Neural progenitor cell (in vitro differentiated cells): ENCODE measurements at regions not wholly inside any gene's neighbourhood (a gene's known extent, or its start where the extent isn't known, plus 50 kb on each side); places are given as distances from the start of the nearest gene placed in this dataset.

Experiments used
- DNase-seq: peaks from one replicate; pipeline ENCODE4 v3.0.0-alpha.2; 2016; ENCODE audit warnings: low spot score
- H2AFZ ChIP-seq: fragments of 200-600 bp; sonication (generic); replicated peaks from 2 replicates; pipeline ENCODE4 v1.6.1; 2016; ENCODE audit warnings: antibody characterized with exemption
- H3F3A ChIP-seq: fragments of 200-600 bp; sonication (generic); 2 replicates; pipeline ENCODE4 v1.6.1; 2016; ENCODE audit warnings: antibody characterized with exemption, low read depth
- H3K27ac ChIP-seq: fragments of 200-600 bp; sonication (generic); 2 replicates; pipeline ENCODE4 v1.5.1; 2016; ENCODE audit warnings: mild to moderate bottlenecking
- H3K27me3 ChIP-seq: fragments of 200-600 bp; sonication (generic); 2 replicates; pipeline ENCODE4 v1.6.1; 2016; ENCODE audit warnings: mild to moderate bottlenecking, moderate library complexity
- H3K36me3 ChIP-seq: fragments of 200-600 bp; sonication (generic); 2 replicates; pipeline ENCODE4 v1.5.1; 2016
- H3K4me1 ChIP-seq: fragments of 200-600 bp; sonication (generic); 2 replicates; pipeline ENCODE4 v1.6.1; 2016; ENCODE audit warnings: mixed run types
- H3K4me2 ChIP-seq: fragments of 200-600 bp; sonication (generic); 2 replicates; pipeline ENCODE4 v1.6.1; 2016
- H3K4me3 ChIP-seq: fragments of 200-600 bp; sonication (generic); 2 replicates; pipeline ENCODE4 v1.5.1; 2016
- H3K79me2 ChIP-seq: fragments of 200-600 bp; sonication (generic); 2 replicates; pipeline ENCODE4 v1.6.1; 2016; ENCODE audit warnings: low read depth
- H3K9ac ChIP-seq: fragments of 200-600 bp; sonication (generic); 2 replicates; pipeline ENCODE4 v1.6.1; 2016
- H3K9me3 ChIP-seq: fragments of 200-600 bp; sonication (generic); 2 replicates; pipeline ENCODE4 v1.5.1; 2016; ENCODE audit warnings: low read depth
- H4K20me1 ChIP-seq: fragments of 200-600 bp; sonication (generic); 2 replicates; pipeline ENCODE4 v1.6.1; 2016; ENCODE audit warnings: low read depth
- H3K27ac Mint-ChIP-seq: 3 replicates; pipeline ENCODE4 v1.8.0; 2021; ENCODE audit warnings: mixed read lengths
- H3K27me3 Mint-ChIP-seq: 2 replicates; pipeline ENCODE4 v1.8.0; 2022; ENCODE audit warnings: low read depth, mild to moderate bottlenecking, inconsistent platforms, moderate library complexity, mixed read lengths; ENCODE audit not compliant: insufficient read depth
- H3K36me3 Mint-ChIP-seq: 3 replicates; pipeline ENCODE4 v1.8.0; 2021; ENCODE audit warnings: mixed read lengths
- H3K4me1 Mint-ChIP-seq: 3 replicates; pipeline ENCODE4 v1.8.0; 2021; ENCODE audit warnings: mixed read lengths
- H3K4me3 Mint-ChIP-seq: 3 replicates; pipeline ENCODE4 v1.8.0; 2021; ENCODE audit warnings: mild to moderate bottlenecking, moderate library complexity, mixed read lengths
- H3K9me3 Mint-ChIP-seq: 3 replicates; pipeline ENCODE4 v1.8.0; 2020; ENCODE audit warnings: mixed read lengths
- EZH2 ChIP-seq: fragments of 200-600 bp; sonication (generic); IDR thresholded peaks from 2 replicates; pipeline ENCODE4 v1.6.1; 2017; ENCODE audit warnings: antibody characterized with exemption, mild to moderate bottlenecking, moderate library complexity
- EZH2phosphoT487 ChIP-seq: fragments of 200-600 bp; sonication (generic); IDR thresholded peaks from 2 replicates; pipeline ENCODE4 v1.6.1; 2017; ENCODE audit warnings: antibody characterized with exemption
- TF ChIP-seq, protein P1 (sequence below): fragments of 200-600 bp; sonication (generic); IDR thresholded peaks from 2 replicates; pipeline ENCODE4 v1.5.1; 2017; ENCODE audit warnings: antibody characterized with exemption, mild to moderate bottlenecking

GRCh38 chr2:145315053-145315452 is 795.1 kb upstream of the ZEB2 start:
- Histone ChIP-seq H3K4me3 (no peak overlapping the region), H3K79me2 (no peaks in the 10 kb centered on the region), H2AFZ (peak overlapping the region; percentile 55), H3K9ac (no peak overlapping the region), H3K36me3 (no peaks in the 10 kb centered on the region), H3K27me3 (no peaks in the 10 kb centered on the region), H4K20me1 (no peaks in the 10 kb centered on the region), H3K4me1 (no peaks in the 10 kb centered on the region), H3K9me3 (no peaks in the 10 kb centered on the region), H3F3A (no peaks in the 10 kb centered on the region), H3K4me2 (no peak overlapping the region), H3K27ac (no peak overlapping the region)
- Mint-ChIP-seq H3K9me3 (peaks cover 15% of the 10 kb centered on the region), H3K4me3 (no peak overlapping the region), H3K4me1 (no peaks in the 10 kb centered on the region), H3K27ac (no peak overlapping the region), H3K36me3 (no peaks in the 10 kb centered on the region), H3K27me3 (no peaks in the 10 kb centered on the region)
- DNase-seq, result no peak
- TF ChIP-seq EZH2, result no peak
- no peak for TF ChIP-seq EZH2phosphoT487
- TF ChIP-seq, protein P1, sequence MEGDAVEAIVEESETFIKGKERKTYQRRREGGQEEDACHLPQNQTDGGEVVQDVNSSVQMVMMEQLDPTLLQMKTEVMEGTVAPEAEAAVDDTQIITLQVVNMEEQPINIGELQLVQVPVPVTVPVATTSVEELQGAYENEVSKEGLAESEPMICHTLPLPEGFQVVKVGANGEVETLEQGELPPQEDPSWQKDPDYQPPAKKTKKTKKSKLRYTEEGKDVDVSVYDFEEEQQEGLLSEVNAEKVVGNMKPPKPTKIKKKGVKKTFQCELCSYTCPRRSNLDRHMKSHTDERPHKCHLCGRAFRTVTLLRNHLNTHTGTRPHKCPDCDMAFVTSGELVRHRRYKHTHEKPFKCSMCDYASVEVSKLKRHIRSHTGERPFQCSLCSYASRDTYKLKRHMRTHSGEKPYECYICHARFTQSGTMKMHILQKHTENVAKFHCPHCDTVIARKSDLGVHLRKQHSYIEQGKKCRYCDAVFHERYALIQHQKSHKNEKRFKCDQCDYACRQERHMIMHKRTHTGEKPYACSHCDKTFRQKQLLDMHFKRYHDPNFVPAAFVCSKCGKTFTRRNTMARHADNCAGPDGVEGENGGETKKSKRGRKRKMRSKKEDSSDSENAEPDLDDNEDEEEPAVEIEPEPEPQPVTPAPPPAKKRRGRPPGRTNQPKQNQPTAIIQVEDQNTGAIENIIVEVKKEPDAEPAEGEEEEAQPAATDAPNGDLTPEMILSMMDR, result no peak

- Mint-ChIP-seq H3K9me3 (peaks cover 17% of the 10 kb centered on the region), H3K4me1 (no peaks in the 10 kb centered on the region), H3K27ac (no peak overlapping the region), H3K27me3 (no peaks in the 10 kb centered on the region), H3K4me3 (no peak overlapping the region), H3K36me3 (no peaks in the 10 kb centered on the region)
- Histone ChIP-seq H3K4me2 (no peak overlapping the region), H3F3A (no peaks in the 10 kb centered on the region), H3K27me3 (no peaks in the 10 kb centered on the region), H3K9ac (no peak overlapping the region), H3K79me2 (no peaks in the 10 kb centered on the region), H3K36me3 (no peaks in the 10 kb centered on the region), H4K20me1 (no peaks in the 10 kb centered on the region), H3K9me3 (no peaks in the 10 kb centered on the region), H2AFZ (no peak overlapping the region), H3K4me3 (no peak overlapping the region), H3K4me1 (no peaks in the 10 kb centered on the region), H3K27ac (no peak overlapping the region)
- DNase-seq, result no peak
- TF ChIP-seq EZH2 (no peak), EZH2phosphoT487 (no peak)
- TF ChIP-seq, protein P1, result no peak
Observed at GRCh38 chr2:145314119-145314633, 794.3 kb upstream of the ZEB2 start.

DNA sequence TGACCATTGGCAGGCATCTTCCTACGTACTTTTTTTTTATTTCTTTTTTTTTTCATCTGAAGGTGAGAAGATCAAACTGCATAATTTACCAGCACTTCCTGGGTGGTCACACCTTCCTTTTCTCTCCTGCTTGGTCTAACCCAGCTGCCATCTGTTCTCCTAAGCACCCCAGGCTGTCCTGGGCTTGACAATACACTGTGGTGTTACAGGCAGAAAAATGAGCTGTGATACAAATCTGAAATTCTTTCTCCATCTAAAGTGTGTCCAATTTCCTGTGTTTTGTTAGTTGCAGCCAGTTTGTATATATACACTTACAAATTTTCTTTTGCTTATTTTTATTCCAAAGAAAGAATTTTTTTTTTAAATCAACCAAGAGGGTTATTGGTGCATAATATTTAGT is 786.0 kb upstream of the ZEB2 start:
- TF ChIP-seq EZH2phosphoT487 (no peak), EZH2 (no peak)
- TF ChIP-seq, protein P1, result no peak
- Histone ChIP-seq H3K4me1 (peaks cover 31% of the 10 kb centered on the region), H4K20me1 (no peaks in the 10 kb centered on the region), H3K27ac (no peak overlapping the region), H3F3A (peaks cover 12% of the 10 kb centered on the region), H3K27me3 (no peaks in the 10 kb centered on the region), H3K4me3 (no peak overlapping the region), H3K79me2 (no peaks in the 10 kb centered on the region), H3K9ac (no peak overlapping the region), H3K9me3 (no peaks in the 10 kb centered on the region), H2AFZ (no peak overlapping the region), H3K4me2 (no peak overlapping the region), H3K36me3 (no peaks in the 10 kb centered on the region)
- Mint-ChIP-seq H3K4me1 (peaks cover 7% of the 10 kb centered on the region), H3K9me3 (peaks cover 5% of the 10 kb centered on the region), H3K4me3 (no peak overlapping the region), H3K27me3 (peaks cover 4% of the 10 kb centered on the region), H3K36me3 (no peaks in the 10 kb centered on the region), H3K27ac (no peak overlapping the region)
- DNase-seq, result no peak
